Right kidney (tissue), 1 donor: ENCODE measurements at regions not wholly inside any gene's neighbourhood (a gene's known extent, or its start where the extent isn't known, plus 50 kb on each side); places are given as distances from the start of the nearest gene placed in this dataset.
"Not testable (repeated sequence)": the region's sequence is repeated elsewhere in the genome, so short reads cannot be mapped to it uniquely, and the experiment has no call there.

Experiments
- DNase-seq: peaks from one replicate; pipeline ENCODE4 v3.0.0-alpha.2; 2016

DNA sequence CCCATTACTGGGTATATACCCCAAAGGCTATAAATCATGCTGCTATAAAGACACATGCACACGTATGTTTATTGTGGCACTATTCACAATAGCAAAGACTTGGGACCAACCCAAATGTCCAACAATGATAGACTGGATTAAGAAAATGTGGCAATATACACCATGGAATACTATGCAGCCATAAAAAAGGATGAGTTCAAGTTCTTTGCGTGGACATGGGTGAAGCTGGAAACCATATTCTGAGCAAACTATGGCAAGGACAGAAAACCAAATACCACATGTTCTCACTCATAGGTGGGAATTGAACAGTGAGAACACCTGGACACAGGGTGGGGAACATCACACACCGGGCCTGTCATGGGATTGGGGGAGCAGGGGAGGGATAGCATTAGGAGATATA is 54.4 kb upstream of the MUCL1 start:
- DNase-seq = not testable (repeated sequence)

- DNase-seq = no peak
These were observed 55.7 kb upstream of the MUCL1 start for GRCh38 chr12:54798651-54799050.

DNA sequence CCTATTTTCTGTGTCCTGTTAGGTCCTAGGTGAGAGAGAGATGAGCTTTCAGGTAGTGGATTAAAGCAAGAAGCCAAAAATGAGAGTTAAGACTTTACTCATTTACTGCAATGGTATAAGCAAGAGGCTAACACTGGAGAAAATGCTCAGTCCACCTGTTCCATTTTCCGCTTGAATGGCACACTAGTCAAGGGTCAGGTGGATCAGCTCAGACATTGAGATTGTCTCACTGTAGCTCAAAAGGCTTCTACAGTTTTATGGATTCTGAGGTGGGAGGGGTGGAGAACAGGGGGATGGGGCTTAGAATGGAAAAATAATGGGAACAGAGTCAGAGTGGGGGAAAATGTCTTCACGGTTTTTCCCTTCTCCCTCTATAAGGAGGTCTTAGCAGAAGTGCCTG is 57.3 kb upstream of the MUCL1 start:
- peak; percentile 3 for DNase-seq

DNA sequence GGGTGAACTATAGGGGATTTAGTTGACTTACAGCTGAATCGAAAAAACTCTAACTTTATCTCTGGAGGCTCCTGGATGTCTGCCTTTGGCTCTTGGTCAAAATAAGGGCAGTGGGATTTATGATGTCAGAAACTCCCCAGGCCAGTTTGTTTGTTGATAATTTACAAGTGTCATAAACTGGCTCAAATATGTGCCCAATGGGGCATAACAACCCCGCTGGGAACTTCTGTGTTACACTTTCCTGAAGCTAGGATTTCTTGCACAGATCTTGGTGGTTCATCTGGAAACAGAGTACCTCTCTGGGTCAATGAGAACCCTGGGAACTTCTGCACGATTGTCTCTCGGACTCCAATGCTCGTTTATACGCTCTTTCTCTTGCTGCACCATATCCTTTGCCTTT is 58.7 kb upstream of the MUCL1 start:
- DNase-seq = no peak

- no peak for DNase-seq
These were observed 68.2 kb upstream of the MUCL1 start for GRCh38 chr12:54786081-54786480.

DNA sequence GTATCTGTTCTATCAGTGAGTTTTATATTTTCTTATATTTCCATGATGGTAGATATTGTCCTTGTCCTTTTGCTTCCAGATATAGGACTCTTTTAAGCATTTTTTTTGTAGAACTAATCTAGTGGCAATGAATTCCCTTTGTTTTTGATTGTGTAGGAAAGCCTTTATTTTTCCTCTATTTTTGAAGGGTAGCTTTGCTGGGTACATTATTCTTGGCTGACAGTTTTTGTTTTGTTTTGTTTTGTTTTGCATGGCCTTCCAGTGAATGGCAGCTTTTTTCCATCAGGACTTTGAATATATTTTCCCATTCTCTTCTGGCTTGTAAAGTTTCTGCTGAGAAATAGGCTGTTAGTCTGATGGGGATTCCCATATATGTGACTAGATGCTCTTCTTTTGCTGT is 70.2 kb upstream of the MUCL1 start:
- no peak for DNase-seq

DNA sequence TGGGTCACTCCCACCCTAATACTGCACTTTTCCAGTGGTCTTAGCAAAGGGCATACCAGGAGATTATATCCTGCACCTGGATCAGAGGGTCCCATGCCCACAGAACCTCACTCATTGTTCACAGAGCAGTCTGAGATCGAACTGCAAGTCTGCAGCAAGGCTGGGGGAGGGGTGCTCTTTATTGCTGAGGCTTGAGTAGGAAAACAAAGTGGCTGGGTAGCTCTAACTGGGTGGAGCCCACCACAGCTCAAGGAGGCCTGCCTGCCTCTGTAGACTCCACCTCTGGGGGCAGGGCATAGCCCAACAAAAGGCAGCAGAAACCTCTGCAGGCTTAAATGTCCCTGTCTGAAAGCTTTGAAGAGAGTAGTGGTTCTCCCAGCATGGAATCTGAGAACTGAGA is 77.3 kb upstream of the MUCL1 start:
- DNase-seq = not testable (repeated sequence)

DNA sequence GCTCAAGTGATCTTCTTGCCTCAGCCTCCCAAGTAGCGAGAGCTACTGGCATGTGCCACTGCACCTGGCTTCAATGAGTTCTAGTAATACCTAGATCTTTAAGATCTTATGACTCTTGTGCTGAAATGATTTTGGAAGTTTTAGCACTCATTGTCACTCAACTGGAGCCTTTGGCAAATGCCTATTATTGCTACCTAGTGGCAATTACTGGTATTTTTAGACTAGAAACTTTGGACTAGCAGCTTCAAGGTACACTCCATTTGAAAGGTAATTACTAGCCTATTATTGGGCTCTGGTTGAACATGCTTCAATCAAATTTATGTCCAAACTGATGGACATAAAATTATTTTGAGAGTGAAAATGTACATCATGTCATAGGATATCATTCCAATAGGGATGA is 80.7 kb upstream of the MUCL1 start:
- no peak for DNase-seq

DNA sequence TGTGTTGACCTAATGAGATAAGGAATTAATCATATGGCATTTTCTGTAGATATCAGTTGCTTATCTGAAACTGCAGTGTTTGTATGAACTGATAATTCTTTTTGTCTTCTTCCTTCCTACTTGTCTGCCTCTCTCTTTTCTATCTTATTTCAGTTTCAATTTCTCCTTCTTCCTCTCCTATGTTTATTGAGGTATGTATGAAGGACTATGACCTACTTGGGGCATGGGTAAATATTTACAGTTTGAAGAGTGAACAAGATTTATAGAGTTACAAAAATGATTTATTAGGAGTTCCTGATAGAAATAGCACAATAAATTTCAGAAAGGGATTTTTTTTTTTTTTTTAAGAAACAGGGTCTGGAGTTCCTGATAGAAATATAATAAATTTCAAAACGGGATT is 88.7 kb upstream of the MUCL1 start:
- no peak for DNase-seq

DNA sequence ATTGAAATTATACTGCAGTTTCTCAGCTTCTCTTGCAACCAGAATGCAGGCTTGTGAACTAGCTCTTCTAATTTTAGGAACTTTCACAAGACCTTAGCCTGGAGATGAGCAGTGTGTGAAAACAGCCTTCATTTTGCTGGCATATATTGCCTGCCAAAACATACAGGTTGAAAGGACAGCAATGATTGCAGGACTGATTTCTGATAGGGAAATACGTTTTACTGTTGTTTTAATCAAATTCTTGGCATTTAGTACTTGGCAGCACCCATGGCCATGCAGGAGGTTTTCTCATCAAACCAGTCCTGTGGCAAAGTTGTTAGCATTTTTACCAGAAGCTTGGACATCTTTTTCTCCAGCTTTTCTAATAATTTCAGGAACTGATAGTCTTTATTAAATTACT is 91.9 kb upstream of the MUCL1 start:
- DNase-seq = no peak

- DNase-seq = no peak
These were observed 94.6 kb upstream of the MUCL1 start for GRCh38 chr12:54759751-54760150.

DNA sequence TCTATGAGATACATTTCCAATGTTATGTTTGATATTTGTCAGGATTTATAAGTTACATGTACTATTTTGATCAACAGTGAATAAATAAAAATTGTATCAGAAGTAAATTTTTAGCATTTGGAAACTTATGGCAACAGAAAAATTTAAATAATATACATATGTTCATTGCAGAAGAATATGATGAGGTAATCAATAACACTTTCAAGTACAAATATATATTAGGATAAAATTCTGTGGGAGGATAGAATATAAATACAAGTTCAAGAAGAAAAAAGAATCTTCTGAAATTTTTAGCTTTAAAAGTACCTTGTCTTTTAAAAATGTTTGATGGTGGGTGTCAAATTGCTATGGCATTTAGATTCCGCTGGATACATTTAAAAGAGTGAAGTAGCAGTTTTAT is 102.8 kb upstream of the MUCL1 start:
- DNase-seq = no peak

- DNase-seq = peak; percentile 8
These were observed 101.1 kb upstream of the DCD start for GRCh38 chr12:54749191-54749818.

GRCh38 chr12:54744590-54744989 is 96.4 kb upstream of the DCD start:
- DNase-seq = no peak

DNA sequence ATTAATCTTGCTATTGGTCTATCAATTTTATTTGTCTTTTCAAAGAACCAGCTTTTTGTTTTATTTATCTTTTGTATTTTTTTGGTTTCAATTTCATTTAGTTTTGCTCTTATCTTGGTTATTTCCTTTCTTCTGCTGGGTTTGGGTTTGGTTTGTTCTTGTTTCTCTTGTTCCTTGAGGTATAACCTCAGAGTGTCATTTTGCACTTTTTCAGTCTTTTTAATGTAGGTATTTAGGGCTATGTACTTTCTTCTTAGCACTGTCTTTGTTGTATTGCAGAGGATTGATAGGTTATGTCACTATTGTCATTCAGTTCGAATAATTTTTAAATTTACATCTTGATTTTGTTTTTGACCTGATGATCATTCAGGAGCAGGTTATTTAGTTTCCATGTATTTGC is 92.7 kb upstream of the DCD start:
- no peak for DNase-seq

- no peak for DNase-seq
These were observed 88.4 kb upstream of the DCD start for GRCh38 chr12:54736549-54736948.

GRCh38 chr12:54734196-54734950 is 86.2 kb upstream of the DCD start:
- DNase-seq = no peak

GRCh38 chr12:54725233-54725843 is 77.2 kb upstream of the DCD start:
- no peak for DNase-seq

- DNase-seq = no peak
These were observed 75.5 kb upstream of the DCD start for GRCh38 chr12:54723379-54724256.

- DNase-seq = no peak
These were observed 73.1 kb upstream of the DCD start for GRCh38 chr12:54721312-54721711.

GRCh38 chr12:54719691-54720090 is 71.5 kb upstream of the DCD start:
- DNase-seq = no peak

DNA sequence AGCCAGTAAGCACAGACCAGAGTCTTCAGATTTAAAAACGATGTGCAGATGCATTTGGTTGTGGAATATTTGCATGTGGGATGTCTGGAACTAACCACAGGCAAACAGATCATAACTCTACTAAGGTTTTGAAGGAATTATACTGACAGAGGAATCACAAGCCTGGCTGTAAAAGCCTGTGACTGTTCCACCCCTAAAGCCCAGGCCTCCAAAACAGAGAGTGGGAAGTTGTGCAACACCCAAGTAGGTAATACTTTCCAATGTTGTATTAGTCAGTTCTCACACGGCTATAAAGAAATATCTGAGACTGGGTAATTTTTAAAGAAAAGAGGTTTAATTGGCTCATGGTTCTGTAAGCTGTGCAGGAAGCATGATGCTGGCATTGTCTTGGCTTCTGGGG is 68.1 kb upstream of the DCD start:
- DNase-seq = no peak

DNA sequence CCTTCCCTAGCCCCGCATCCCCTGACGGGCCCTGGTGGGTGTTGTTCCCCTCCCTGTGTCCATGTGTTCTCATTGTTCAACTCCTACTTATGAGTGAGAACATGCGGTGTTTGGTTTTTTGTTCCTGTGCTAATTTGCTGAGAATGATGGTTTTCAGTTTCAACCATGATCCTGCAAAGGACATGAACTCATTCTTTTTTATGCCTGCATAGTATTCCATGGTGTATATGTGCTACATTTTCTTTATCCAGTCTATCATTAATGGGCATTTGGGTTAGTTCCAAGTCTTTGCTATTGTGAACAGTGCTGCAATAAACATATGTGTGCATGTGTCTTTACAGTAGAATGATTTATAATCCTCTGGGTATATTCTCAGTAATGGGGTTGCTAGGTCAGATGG is 65.7 kb upstream of the DCD start:
- not testable (repeated sequence) for DNase-seq
